ENCODE measurements at regions not wholly inside any gene's neighbourhood (a gene's known extent, or its start where the extent isn't known, plus 50 kb on each side); places are given as distances from the start of the nearest gene placed in this dataset.
"Not testable (repeated sequence)": the region's sequence is repeated elsewhere in the genome, so short reads cannot be mapped to it uniquely, and the experiment has no call there.

GRCh38 chr6:97775012-97775411, 492.0 kb upstream of the MMS22L start:
- no peaks in the 10 kb centered on the region for H3K9me3 ChIP-seq (ENCODE audit: control insufficient read depth, insufficient read depth, low read length)
- H3K27me3 ChIP-seq (ENCODE audit: control insufficient read depth, insufficient read depth, low read length), result no peaks in the 10 kb centered on the region
- H3K9ac ChIP-seq (ENCODE audit: low read depth, low read length), result no peak overlapping the region
- H3K4me1 ChIP-seq (ENCODE audit: control insufficient read depth, insufficient read depth, low read length), result peaks cover 26% of the 10 kb centered on the region
- no peak overlapping the region for H3K4me3 ChIP-seq (ENCODE audit: low read depth, low read length)
- peaks cover 10% of the 10 kb centered on the region for H3K36me3 ChIP-seq (ENCODE audit: control insufficient read depth, insufficient read depth, low read length)

DNA sequence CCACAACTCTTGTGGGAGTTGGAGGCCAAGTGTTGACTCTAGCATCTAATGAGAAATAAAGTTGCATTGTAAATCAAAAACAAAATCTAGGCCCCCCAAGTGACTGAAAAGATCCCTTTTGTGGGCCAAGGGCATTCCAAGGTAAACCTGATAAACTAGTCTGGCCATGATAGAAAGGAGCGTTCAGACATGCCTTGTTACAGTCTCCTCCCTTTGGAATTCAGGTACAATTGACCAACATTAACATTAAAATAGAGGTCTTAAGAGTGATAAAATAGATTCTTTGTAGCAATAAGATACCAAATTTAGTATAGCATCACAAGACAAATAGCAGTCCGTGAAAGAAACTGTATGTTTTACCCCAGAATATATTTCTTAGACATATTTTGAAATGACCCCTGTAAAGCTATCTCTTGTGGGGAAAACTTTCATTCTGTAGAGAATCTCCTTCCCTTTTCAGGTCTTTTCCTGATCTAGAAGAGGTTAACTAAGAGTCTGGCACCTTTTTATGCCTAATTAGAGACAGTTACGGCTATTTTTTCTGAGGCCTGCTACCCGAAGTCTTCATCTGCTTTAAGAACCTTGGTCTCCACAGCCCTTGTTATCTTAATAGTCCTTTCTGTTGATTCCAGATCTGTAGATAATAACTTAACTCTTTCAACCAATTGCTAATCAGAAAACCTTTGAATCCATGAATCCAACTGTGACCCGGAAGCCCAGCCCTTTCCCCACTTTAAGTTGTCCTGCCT, 495.4 kb upstream of the MMS22L start:
- Histone ChIP-seq H3K4me3 (ENCODE audit: low read depth, low read length) (peak overlapping the region; percentile 43), H3K9ac (ENCODE audit: low read depth, low read length) (peak overlapping the region; percentile 60), H3K36me3 (ENCODE audit: control insufficient read depth, insufficient read depth, low read length) (peaks cover 10% of the 10 kb centered on the region), H3K4me1 (ENCODE audit: control insufficient read depth, insufficient read depth, low read length) (peaks cover 11% of the 10 kb centered on the region), H3K9me3 (ENCODE audit: control insufficient read depth, insufficient read depth, low read length) (no peaks in the 10 kb centered on the region), H3K27me3 (ENCODE audit: control insufficient read depth, insufficient read depth, low read length) (no peaks in the 10 kb centered on the region)

- peaks cover 11% of the 10 kb centered on the region for H3K4me1 ChIP-seq (ENCODE audit: control insufficient read depth, insufficient read depth, low read length)
- peak overlapping the region; percentile 43 for H3K4me3 ChIP-seq (ENCODE audit: low read depth, low read length)
- not testable (repeated sequence) for H3K27me3 ChIP-seq (ENCODE audit: control insufficient read depth, insufficient read depth, low read length); H3K9me3 ChIP-seq (ENCODE audit: control insufficient read depth, insufficient read depth, low read length); H3K36me3 ChIP-seq (ENCODE audit: control insufficient read depth, insufficient read depth, low read length); H3K9ac ChIP-seq (ENCODE audit: low read depth, low read length)
Measured at GRCh38 chr6:97779039-97779766, 496.2 kb upstream of the MMS22L start.

GRCh38 chr6:97790926-97791590, 508.0 kb upstream of the MMS22L start:
- Histone ChIP-seq H3K9me3 (ENCODE audit: control insufficient read depth, insufficient read depth, low read length) (peaks cover 64% of the 10 kb centered on the region), H3K4me3 (ENCODE audit: low read depth, low read length) (no peak overlapping the region), H3K27me3 (ENCODE audit: control insufficient read depth, insufficient read depth, low read length) (no peaks in the 10 kb centered on the region), H3K4me1 (ENCODE audit: control insufficient read depth, insufficient read depth, low read length) (no peaks in the 10 kb centered on the region), H3K9ac (ENCODE audit: low read depth, low read length) (no peak overlapping the region), H3K36me3 (ENCODE audit: control insufficient read depth, insufficient read depth, low read length) (peaks cover 59% of the 10 kb centered on the region)

DNA sequence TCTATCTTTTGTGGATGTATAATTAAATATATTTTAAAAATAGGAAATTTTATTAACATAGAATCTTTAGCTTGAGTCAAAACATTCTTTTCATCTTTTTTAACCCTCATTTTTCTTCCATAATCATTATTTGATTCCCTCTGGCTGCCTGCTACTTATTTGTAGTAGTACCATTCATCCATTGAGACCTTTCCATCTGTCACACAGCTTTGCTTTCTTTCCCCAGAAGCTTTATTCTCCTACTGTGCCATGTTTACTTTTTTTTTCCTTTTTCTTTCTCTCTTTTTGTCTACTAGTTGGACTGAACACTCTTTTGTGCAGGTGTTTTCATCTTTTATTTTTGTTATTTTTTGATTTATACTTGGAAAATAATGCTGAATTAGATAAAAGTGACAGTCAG, 522.6 kb upstream of the MMS22L start:
- no peaks in the 10 kb centered on the region for H3K27me3 ChIP-seq (ENCODE audit: control insufficient read depth, insufficient read depth, low read length)
- H3K36me3 ChIP-seq (ENCODE audit: control insufficient read depth, insufficient read depth, low read length), result no peaks in the 10 kb centered on the region
- H3K9ac ChIP-seq (ENCODE audit: low read depth, low read length), result no peak overlapping the region
- H3K4me1 ChIP-seq (ENCODE audit: control insufficient read depth, insufficient read depth, low read length), result no peaks in the 10 kb centered on the region
- no peaks in the 10 kb centered on the region for H3K9me3 ChIP-seq (ENCODE audit: control insufficient read depth, insufficient read depth, low read length)
- no peak overlapping the region for H3K4me3 ChIP-seq (ENCODE audit: low read depth, low read length)

- H3K9ac ChIP-seq (ENCODE audit: low read depth, low read length), result no peak overlapping the region
- H3K9me3 ChIP-seq (ENCODE audit: control insufficient read depth, insufficient read depth, low read length), result no peaks in the 10 kb centered on the region
- H3K4me3 ChIP-seq (ENCODE audit: low read depth, low read length), result no peak overlapping the region
- H3K36me3 ChIP-seq (ENCODE audit: control insufficient read depth, insufficient read depth, low read length), result no peaks in the 10 kb centered on the region
- peaks cover 23% of the 10 kb centered on the region for H3K4me1 ChIP-seq (ENCODE audit: control insufficient read depth, insufficient read depth, low read length)
- no peaks in the 10 kb centered on the region for H3K27me3 ChIP-seq (ENCODE audit: control insufficient read depth, insufficient read depth, low read length)
Measured at GRCh38 chr6:97812940-97813339, 529.9 kb upstream of the MMS22L start.

- Histone ChIP-seq H3K27me3 (ENCODE audit: control insufficient read depth, insufficient read depth, low read length) (no peaks in the 10 kb centered on the region), H3K9ac (ENCODE audit: low read depth, low read length) (no peak overlapping the region), H3K9me3 (ENCODE audit: control insufficient read depth, insufficient read depth, low read length) (no peaks in the 10 kb centered on the region), H3K36me3 (ENCODE audit: control insufficient read depth, insufficient read depth, low read length) (no peaks in the 10 kb centered on the region), H3K4me1 (ENCODE audit: control insufficient read depth, insufficient read depth, low read length) (peaks cover 23% of the 10 kb centered on the region), H3K4me3 (ENCODE audit: low read depth, low read length) (no peak overlapping the region)
Measured at GRCh38 chr6:97813889-97814567, 531.0 kb upstream of the MMS22L start.

DNA sequence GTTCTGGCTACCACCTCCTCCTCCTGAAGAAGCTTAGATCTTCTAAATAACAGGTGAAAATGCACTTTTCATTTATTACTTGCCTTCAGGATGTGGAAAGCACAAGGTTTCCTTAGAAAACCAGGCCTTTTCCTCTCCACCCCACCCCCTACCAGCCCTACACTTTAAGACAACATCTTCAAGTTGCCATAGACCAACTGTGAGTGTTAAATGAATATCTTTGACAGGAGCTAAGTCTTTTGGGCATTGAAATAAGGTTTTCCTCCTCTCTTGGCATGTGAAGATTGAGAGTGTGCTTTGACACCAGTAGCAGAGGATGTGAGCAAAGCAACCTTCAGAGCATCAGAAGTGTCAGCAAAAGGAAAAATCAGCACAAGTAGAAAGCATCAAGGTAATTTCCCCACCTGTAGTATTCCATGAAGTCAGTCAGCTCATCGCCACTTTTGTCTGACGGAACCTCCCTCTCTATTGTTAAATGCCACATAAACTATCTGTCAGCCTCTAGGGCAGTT, 532.3 kb upstream of the MMS22L start:
- H3K9me3 ChIP-seq (ENCODE audit: control insufficient read depth, insufficient read depth, low read length), result no peaks in the 10 kb centered on the region
- H3K4me1 ChIP-seq (ENCODE audit: control insufficient read depth, insufficient read depth, low read length), result peaks cover 34% of the 10 kb centered on the region
- no peaks in the 10 kb centered on the region for H3K27me3 ChIP-seq (ENCODE audit: control insufficient read depth, insufficient read depth, low read length)
- no peak overlapping the region for H3K9ac ChIP-seq (ENCODE audit: low read depth, low read length)
- H3K4me3 ChIP-seq (ENCODE audit: low read depth, low read length), result no peak overlapping the region
- H3K36me3 ChIP-seq (ENCODE audit: control insufficient read depth, insufficient read depth, low read length), result no peaks in the 10 kb centered on the region

DNA sequence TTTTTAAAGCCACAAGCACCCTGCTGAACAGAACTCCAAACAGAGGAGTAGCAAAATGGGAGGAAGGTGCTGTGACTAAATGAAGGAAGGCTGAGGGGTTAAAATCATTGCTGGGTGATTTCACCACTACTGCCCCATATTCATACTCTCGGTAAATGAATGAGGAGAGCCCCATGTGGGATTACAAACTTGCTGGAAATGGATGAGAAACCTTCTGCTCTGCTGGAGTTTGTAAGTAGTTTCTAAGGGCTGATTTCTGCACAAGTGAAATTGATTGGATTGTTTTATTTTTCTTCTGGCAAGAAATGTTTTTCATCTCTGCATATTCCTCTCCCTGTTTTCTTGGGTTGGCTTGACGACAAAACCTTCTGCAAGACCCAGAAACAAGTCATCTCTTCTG, 533.5 kb upstream of the MMS22L start:
- H3K27me3 ChIP-seq (ENCODE audit: control insufficient read depth, insufficient read depth, low read length), result no peaks in the 10 kb centered on the region
- no peak overlapping the region for H3K4me3 ChIP-seq (ENCODE audit: low read depth, low read length)

GRCh38 chr6:97819710-97820109, 536.7 kb upstream of the MMS22L start:
- H3K27me3 ChIP-seq (ENCODE audit: control insufficient read depth, insufficient read depth, low read length), result no peaks in the 10 kb centered on the region
- no peak overlapping the region for H3K9ac ChIP-seq (ENCODE audit: low read depth, low read length)
- no peak overlapping the region for H3K4me3 ChIP-seq (ENCODE audit: low read depth, low read length)
- no peaks in the 10 kb centered on the region for H3K9me3 ChIP-seq (ENCODE audit: control insufficient read depth, insufficient read depth, low read length)
- peaks cover 32% of the 10 kb centered on the region for H3K4me1 ChIP-seq (ENCODE audit: control insufficient read depth, insufficient read depth, low read length)
- H3K36me3 ChIP-seq (ENCODE audit: control insufficient read depth, insufficient read depth, low read length), result no peaks in the 10 kb centered on the region

More for the DNA sequence above, 533.5 kb upstream of the MMS22L start:
- Histone ChIP-seq H3K36me3 (ENCODE audit: control insufficient read depth, insufficient read depth, low read length) (no peaks in the 10 kb centered on the region), H3K4me1 (ENCODE audit: control insufficient read depth, insufficient read depth, low read length) (peaks cover 34% of the 10 kb centered on the region), H3K9me3 (ENCODE audit: control insufficient read depth, insufficient read depth, low read length) (no peaks in the 10 kb centered on the region), H3K9ac (ENCODE audit: low read depth, low read length) (no peak overlapping the region)

- Histone ChIP-seq H3K9me3 (ENCODE audit: control insufficient read depth, insufficient read depth, low read length) (no peaks in the 10 kb centered on the region), H3K4me3 (ENCODE audit: low read depth, low read length) (no peak overlapping the region), H3K36me3 (ENCODE audit: control insufficient read depth, insufficient read depth, low read length) (no peaks in the 10 kb centered on the region), H3K27me3 (ENCODE audit: control insufficient read depth, insufficient read depth, low read length) (no peaks in the 10 kb centered on the region), H3K9ac (ENCODE audit: low read depth, low read length) (no peak overlapping the region), H3K4me1 (ENCODE audit: control insufficient read depth, insufficient read depth, low read length) (peaks cover 26% of the 10 kb centered on the region)
Measured at GRCh38 chr6:97820400-97820799, 537.4 kb upstream of the MMS22L start.
